ENCODE measurements at regions not wholly inside any gene's neighbourhood (a gene's known extent, or its start where the extent isn't known, plus 50 kb on each side); places are given as distances from the start of the nearest gene placed in this dataset.

GRCh38 chr1:94734963-94735901 lies 84.9 kb upstream of the SLC44A3 start (continued):
- peak; percentile 35 for TF ChIP-seq SETDB1 (IDR thresholded peaks at IDR 0.05; ENCODE audit: insufficient read length, low read length)
- no peak for TF ChIP-seq BCL11B (tag by site-specific recombination; IDR thresholded peaks at IDR 0.05; ENCODE audit: low read depth)
- TF ChIP-seq TRIM28 (IDR thresholded peaks at IDR 0.05; ENCODE audit: borderline replicate concordance, low read length): peak; percentile 80
- no peak for TF ChIP-seq ZNF19 (tag by site-specific recombination; IDR thresholded peaks at IDR 0.05; ENCODE audit: low read depth)
- TF ChIP-seq ZXDB (tag by site-specific recombination; IDR thresholded peaks at IDR 0.05): no peak; the same call in 1 of the 2 replicates
- no peak for TF ChIP-seq ZNF621 (tag by site-specific recombination; IDR thresholded peaks at IDR 0.05)
- no peak for TF ChIP-seq ZNF777 (tag by site-specific recombination; IDR thresholded peaks at IDR 0.05; ENCODE audit: borderline replicate concordance)
- TF ChIP-seq ZNF157 (tag by site-specific recombination; IDR thresholded peaks at IDR 0.05): no peak
- TF ChIP-seq ZNF202 (tag by site-specific recombination; IDR thresholded peaks at IDR 0.05; ENCODE audit: borderline replicate concordance): no peak
- no peak for TF ChIP-seq ZNF830 (tag by site-specific recombination; IDR thresholded peaks at IDR 0.05; ENCODE audit: low read depth)
- peak; percentile 22; the same call in 1 of the 2 replicates for TF ChIP-seq ZNF600 (tag by site-specific recombination; IDR thresholded peaks at IDR 0.05)
- no peak for TF ChIP-seq ZNF501 (tag by site-specific recombination; IDR thresholded peaks at IDR 0.05)
- TF ChIP-seq ZEB2 (tag by site-specific recombination; IDR thresholded peaks at IDR 0.05): no peak
- peak; percentile 76; the same call in 1 of the 2 replicates for TF ChIP-seq MZF1 (tag by site-specific recombination; IDR thresholded peaks at IDR 0.05; ENCODE audit: borderline replicate concordance)
- TF ChIP-seq ZNF121 (tag by site-specific recombination; IDR thresholded peaks at IDR 0.05): no peak
- TF ChIP-seq ZNF704 (tag by site-specific recombination; IDR thresholded peaks at IDR 0.05): no peak
- TF ChIP-seq KLF17 (tag by site-specific recombination; IDR thresholded peaks at IDR 0.05): peak; percentile 43; the same call in 1 of the 2 replicates
- peak; percentile 18; the same call in 1 of the 2 replicates for TF ChIP-seq SP3 (tag by site-specific recombination; IDR thresholded peaks at IDR 0.05)
- no peak for TF ChIP-seq TSHZ1 (tag by site-specific recombination; IDR thresholded peaks at IDR 0.05; ENCODE audit: borderline replicate concordance)
- TF ChIP-seq ZNF10 (tag by site-specific recombination; IDR thresholded peaks at IDR 0.05): peak; percentile 56; the same call in 1 of the 2 replicates

- ChIA-PET CTCF (no interaction called here), POLR2A (no interaction called here)
- no peak overlapping the region for H3K27ac ChIP-seq (ENCODE audit: extremely low read depth, low read depth, low read length)
- peaks cover 16% of the 10 kb centered on the region for H3K4me1 ChIP-seq (ENCODE audit: control insufficient read depth, insufficient read depth, low read length)
- H3K4me3 ChIP-seq (ENCODE audit: low read depth, low read length): no peak overlapping the region
- no peaks in the 10 kb centered on the region for H3K36me3 ChIP-seq (ENCODE audit: control insufficient read depth in 2 of 2, insufficient read depth in 1 of 2, low read length in 2 of 2)
- H3K9me3 ChIP-seq (ENCODE audit: control insufficient read depth, insufficient read depth, low read depth, low read length): no peaks in the 10 kb centered on the region
- TF ChIP-seq ZNF114 (tag by site-specific recombination; IDR thresholded peaks at IDR 0.05) (no peak), ZNF830 (tag by site-specific recombination; IDR thresholded peaks at IDR 0.05; ENCODE audit: low read depth) (no peak), ZNF621 (tag by site-specific recombination; IDR thresholded peaks at IDR 0.05) (no peak), ZBTB6 (tag by site-specific recombination; IDR thresholded peaks at IDR 0.05) (no peak), PRDM6 (tag by site-specific recombination; IDR thresholded peaks at IDR 0.05) (no peak), TSHZ1 (tag by site-specific recombination; IDR thresholded peaks at IDR 0.05; ENCODE audit: borderline replicate concordance) (no peak)
Measured at GRCh38 chr1:94731891-94732290, 88.3 kb upstream of the SLC44A3 start.
